Right ventricle myocardium inferior (tissue), 1 donor: ENCODE measurements at regions not wholly inside any gene's neighbourhood (a gene's known extent, or its start where the extent isn't known, plus 50 kb on each side); places are given as distances from the start of the nearest gene placed in this dataset.
"Not testable (repeated sequence)": the region's sequence is repeated elsewhere in the genome, so short reads cannot be mapped to it uniquely, and the experiment has no call there.

ENCODE experiments used
- ATAC-seq: fragments of 200-7000 bp; cut with Tn5 transposase; one replicate; pipeline ENCODE4 v1.9.1; 2020; ENCODE audit warnings: mild to moderate bottlenecking, moderate library complexity
- DNase-seq: peaks from one replicate; pipeline ENCODE4 v3.0.0; 2021; ENCODE audit errors: missing footprints
- intact Hi-C: fragments of 100-400 bp; cut with DNase I; formaldehyde crosslinking; loops from one replicate; pipeline ENCODE4 v1.11.0; 2022
- donor health status: DM: no; HTN: yes; CAD: no; lungs with severe emphysema.

GRCh38 chr6:6823568-6824224, 235.2 kb downstream of the LY86 start:
- no peak for DNase-seq
- no peak for ATAC-seq
- intact Hi-C loops, result no loop called here

- no peak for DNase-seq
- intact Hi-C loops, result no loop called here
- no peak for ATAC-seq
Measured at GRCh38 chr6:6824381-6824780, 235.9 kb downstream of the LY86 start.

GRCh38 chr6:6825193-6825784, 236.8 kb downstream of the LY86 start:
- peak; percentile 17 for ATAC-seq
- no peak for DNase-seq
- intact Hi-C loops, result loop anchor here (5.0 kb wide), 2 partner anchors 67 to 78 kb away; no protein-coding TSS in a partner anchor

GRCh38 chr6:6826095-6826901, 237.8 kb downstream of the LY86 start:
- ATAC-seq (peak; percentile 85), DNase-seq (peak; percentile 78)
- intact Hi-C loops, result loop anchor here (5.0 kb wide), 2 partner anchors 66 to 79 kb away; no protein-coding TSS in a partner anchor

- DNase-seq (no peak), ATAC-seq (no peak)
- intact Hi-C loops, result loop anchor here (5.0 kb wide), 2 partner anchors 65 to 80 kb away; no protein-coding TSS in a partner anchor
Measured at GRCh38 chr6:6826961-6827360, 238.4 kb downstream of the LY86 start.

- no peak for ATAC-seq
- intact Hi-C loops, result loop anchor here (5.0 kb wide), 2 partner anchors 62 to 83 kb away; no protein-coding TSS in a partner anchor
Measured at GRCh38 chr6:6829872-6830685, 241.6 kb downstream of the LY86 start.

GRCh38 chr6:6830686-6831063, 242.2 kb downstream of the LY86 start:
- ATAC-seq, intact Hi-C loops, DNase-seq: not testable (repeated sequence)

More at GRCh38 chr6:6829872-6830685, 241.6 kb downstream of the LY86 start:
- no peak for DNase-seq

- ATAC-seq (no peak), DNase-seq (no peak)
- intact Hi-C loops, result no loop called here
Measured at GRCh38 chr6:6832439-6832838, 243.9 kb downstream of the LY86 start.

- intact Hi-C loops, result no loop called here
- no peak for DNase-seq
- ATAC-seq, result peak; percentile 64
Measured at GRCh38 chr6:6834356-6835222, 246.1 kb downstream of the LY86 start.

GRCh38 chr6:6835223-6835503, 246.6 kb downstream of the LY86 start:
- intact Hi-C loops, result no loop called here
- DNase-seq (no peak), ATAC-seq (no peak)

- ATAC-seq, result no peak
- no peak for DNase-seq
- intact Hi-C loops, result no loop called here
Measured at GRCh38 chr6:6836609-6837406, 248.3 kb downstream of the LY86 start.

GRCh38 chr6:6837541-6838080, 249.1 kb downstream of the LY86 start:
- no peak for DNase-seq
- intact Hi-C loops, result no loop called here
- no peak for ATAC-seq

GRCh38 chr6:6840831-6841291, 252.3 kb downstream of the LY86 start:
- intact Hi-C loops, result no loop called here
- no peak for DNase-seq
- no peak for ATAC-seq

GRCh38 chr6:6841571-6841970, 253.1 kb downstream of the LY86 start:
- ATAC-seq, result no peak
- no peak for DNase-seq
- intact Hi-C loops, result no loop called here

GRCh38 chr6:6842291-6842690, 253.8 kb downstream of the LY86 start:
- intact Hi-C loops, result no loop called here
- DNase-seq (no peak), ATAC-seq (no peak)

GRCh38 chr6:6843057-6843627, 254.6 kb downstream of the LY86 start:
- ATAC-seq, result no peak
- no peak for DNase-seq
- intact Hi-C loops, result no loop called here

GRCh38 chr6:6843777-6844176, 255.3 kb downstream of the LY86 start:
- no peak for DNase-seq
- ATAC-seq, result no peak
- intact Hi-C loops, result no loop called here
